ENCODE measurements at regions not wholly inside any gene's neighbourhood (a gene's known extent, or its start where the extent isn't known, plus 50 kb on each side); places are given as distances from the start of the nearest gene placed in this dataset.

GRCh38 chr3:132892956-132893355 lies 145.2 kb upstream of the TMEM108 start:
- Histone ChIP-seq H3K36me3 (ENCODE audit: control insufficient read depth, insufficient read depth, low read length) (no peaks in the 10 kb centered on the region), H3K27ac (ENCODE audit: insufficient read depth, low read length) (no peak overlapping the region)

GRCh38 chr3:132881756-132882409 lies 156.3 kb upstream of the TMEM108 start:
- TF ChIP-seq CTCF (conservative IDR thresholded peaks at IDR 0.05 in 1 of 2, IDR thresholded peaks at IDR 0.05 in 1 of 2; ENCODE audit: low read depth in 1 of 2, low read length in 2 of 2), result no peak
- TF ChIP-seq EZH2 (IDR thresholded peaks at IDR 0.05; ENCODE audit: low read length, missing control alignments), result no peak

More at GRCh38 chr3:132892956-132893355, 145.2 kb upstream of the TMEM108 start:
- H2AFZ ChIP-seq (ENCODE audit: low read length), result no peak overlapping the region
- no peaks in the 10 kb centered on the region for H3K27me3 ChIP-seq (ENCODE audit: control insufficient read depth, insufficient read depth, low read length)
- no peaks in the 10 kb centered on the region for H3K9me3 ChIP-seq (ENCODE audit: control insufficient read depth, insufficient read depth, low read depth, low read length)
- no peaks in the 10 kb centered on the region for H3K4me1 ChIP-seq (ENCODE audit: control insufficient read depth, extremely low read depth, insufficient read depth, low read length)
- no peaks in the 10 kb centered on the region for H4K20me1 ChIP-seq (ENCODE audit: control insufficient read depth, extremely low read depth, insufficient read depth, low read length)
- TF ChIP-seq EZH2 (IDR thresholded peaks at IDR 0.05; ENCODE audit: low read length, missing control alignments) (no peak), CTCF (conservative IDR thresholded peaks at IDR 0.05 in 1 of 2, IDR thresholded peaks at IDR 0.05 in 1 of 2; ENCODE audit: low read depth in 1 of 2, low read length in 2 of 2) (no peak)
- no peak overlapping the region for H3K4me3 ChIP-seq (replicated peaks in 1 of 4; ENCODE audit: control extremely low read depth in 1 of 4, insufficient read depth in 1 of 4, low read depth in 3 of 4, low read length in 4 of 4)
- DNase-seq (ENCODE audit: low read depth in 2 of 2), result no peak
- no peak overlapping the region for H3K4me2 ChIP-seq (ENCODE audit: extremely low read depth, insufficient read depth, low read length)
- H3K79me2 ChIP-seq (ENCODE audit: control insufficient read depth, insufficient read depth, low read length), result no peaks in the 10 kb centered on the region
- H3K9ac ChIP-seq (ENCODE audit: insufficient read depth, low read length), result no peak overlapping the region

GRCh38 chr3:132880986-132881385 lies 157.2 kb upstream of the TMEM108 start:
- TF ChIP-seq EZH2 (IDR thresholded peaks at IDR 0.05; ENCODE audit: low read length, missing control alignments) (no peak), CTCF (conservative IDR thresholded peaks at IDR 0.05 in 1 of 2, IDR thresholded peaks at IDR 0.05 in 1 of 2; ENCODE audit: low read depth in 1 of 2, low read length in 2 of 2) (no peak)
- Histone ChIP-seq H3K4me1 (ENCODE audit: control insufficient read depth, extremely low read depth, insufficient read depth, low read length) (no peaks in the 10 kb centered on the region), H3K79me2 (ENCODE audit: control insufficient read depth, insufficient read depth, low read length) (no peaks in the 10 kb centered on the region), H3K4me3 (replicated peaks in 1 of 4; ENCODE audit: control extremely low read depth in 1 of 4, insufficient read depth in 1 of 4, low read depth in 3 of 4, low read length in 4 of 4) (no peak overlapping the region), H4K20me1 (ENCODE audit: control insufficient read depth, extremely low read depth, insufficient read depth, low read length) (no peaks in the 10 kb centered on the region), H3K4me2 (ENCODE audit: extremely low read depth, insufficient read depth, low read length) (no peak overlapping the region), H3K9me3 (ENCODE audit: control insufficient read depth, insufficient read depth, low read depth, low read length) (no peaks in the 10 kb centered on the region), H3K27me3 (ENCODE audit: control insufficient read depth, insufficient read depth, low read length) (no peaks in the 10 kb centered on the region), H2AFZ (ENCODE audit: low read length) (no peak overlapping the region), H3K36me3 (ENCODE audit: control insufficient read depth, insufficient read depth, low read length) (no peaks in the 10 kb centered on the region), H3K9ac (ENCODE audit: insufficient read depth, low read length) (no peak overlapping the region), H3K27ac (ENCODE audit: insufficient read depth, low read length) (no peak overlapping the region)
- DNase-seq (ENCODE audit: low read depth in 2 of 2), result no peak

More at GRCh38 chr3:132881756-132882409, 156.3 kb upstream of the TMEM108 start:
- Histone ChIP-seq H3K27me3 (ENCODE audit: control insufficient read depth, insufficient read depth, low read length) (no peaks in the 10 kb centered on the region), H3K79me2 (ENCODE audit: control insufficient read depth, insufficient read depth, low read length) (no peaks in the 10 kb centered on the region), H4K20me1 (ENCODE audit: control insufficient read depth, extremely low read depth, insufficient read depth, low read length) (no peaks in the 10 kb centered on the region), H3K27ac (ENCODE audit: insufficient read depth, low read length) (no peak overlapping the region), H3K9ac (ENCODE audit: insufficient read depth, low read length) (no peak overlapping the region), H3K4me3 (replicated peaks in 1 of 4; ENCODE audit: control extremely low read depth in 1 of 4, insufficient read depth in 1 of 4, low read depth in 3 of 4, low read length in 4 of 4) (no peak overlapping the region), H3K4me1 (ENCODE audit: control insufficient read depth, extremely low read depth, insufficient read depth, low read length) (no peaks in the 10 kb centered on the region), H3K4me2 (ENCODE audit: extremely low read depth, insufficient read depth, low read length) (no peak overlapping the region), H2AFZ (ENCODE audit: low read length) (no peak overlapping the region), H3K9me3 (ENCODE audit: control insufficient read depth, insufficient read depth, low read depth, low read length) (no peaks in the 10 kb centered on the region), H3K36me3 (ENCODE audit: control insufficient read depth, insufficient read depth, low read length) (no peaks in the 10 kb centered on the region)
- DNase-seq (ENCODE audit: low read depth in 2 of 2), result no peak

Data from fibroblast of lung (primary cell).